OCI-LY3 (cell line): ENCODE measurements at regions not wholly inside any gene's neighbourhood (a gene's known extent, or its start where the extent isn't known, plus 50 kb on each side); places are given as distances from the start of the nearest gene placed in this dataset.
"Not testable (repeated sequence)": the region's sequence is repeated elsewhere in the genome, so short reads cannot be mapped to it uniquely, and the experiment has no call there.

Source experiments
- CTCF ChIP-seq: fragments of 200-600, 300-600 bp; sonication (generic); IDR thresholded peaks from 2 replicates; pipeline ENCODE4 v1.5.1; 2014; ENCODE audit warnings: antibody characterized with exemption, low read length, low read depth
- EZH2phosphoT487 ChIP-seq: fragments of 200-600 bp; shearing (Covaris generic); IDR thresholded peaks from 2 replicates; pipeline ENCODE4 v1.6.1; 2018; ENCODE audit warnings: antibody characterized with exemption, mixed run types, low read depth

GRCh38 chr7:63111511-63111910 is 887.1 kb upstream of the ZNF722 start:
- not testable (repeated sequence) for TF ChIP-seq CTCF, EZH2phosphoT487
